GM20000 (cell line): ENCODE measurements at regions not wholly inside any gene's neighbourhood (a gene's known extent, or its start where the extent isn't known, plus 50 kb on each side); places are given as distances from the start of the nearest gene placed in this dataset.

Experiments used
- DNase-seq: peaks from one replicate; pipeline ENCODE4 v3.0.0; 2012; ENCODE audit warnings: low spot score
- CTCF ChIP-seq: IDR thresholded peaks from 2 replicates; pipeline ENCODE4 v1.5.1; 2012; ENCODE audit warnings: mild to moderate bottlenecking, control low read depth; ENCODE audit errors: extremely low read depth, missing control alignments

GRCh38 chr14:34219661-34220377 lies 242.2 kb downstream of the SPTSSA start:
- no peak for TF ChIP-seq CTCF
- no peak for DNase-seq

- TF ChIP-seq CTCF, result no peak
- no peak for DNase-seq
Observed at GRCh38 chr14:34218881-34219280, 243.2 kb downstream of the SPTSSA start.

GRCh38 chr14:34214961-34215360 lies 247.1 kb downstream of the SPTSSA start:
- no peak for TF ChIP-seq CTCF
- no peak for DNase-seq

GRCh38 chr14:34213332-34213731 lies 248.7 kb downstream of the SPTSSA start:
- DNase-seq, result no peak
- TF ChIP-seq CTCF, result no peak

DNA sequence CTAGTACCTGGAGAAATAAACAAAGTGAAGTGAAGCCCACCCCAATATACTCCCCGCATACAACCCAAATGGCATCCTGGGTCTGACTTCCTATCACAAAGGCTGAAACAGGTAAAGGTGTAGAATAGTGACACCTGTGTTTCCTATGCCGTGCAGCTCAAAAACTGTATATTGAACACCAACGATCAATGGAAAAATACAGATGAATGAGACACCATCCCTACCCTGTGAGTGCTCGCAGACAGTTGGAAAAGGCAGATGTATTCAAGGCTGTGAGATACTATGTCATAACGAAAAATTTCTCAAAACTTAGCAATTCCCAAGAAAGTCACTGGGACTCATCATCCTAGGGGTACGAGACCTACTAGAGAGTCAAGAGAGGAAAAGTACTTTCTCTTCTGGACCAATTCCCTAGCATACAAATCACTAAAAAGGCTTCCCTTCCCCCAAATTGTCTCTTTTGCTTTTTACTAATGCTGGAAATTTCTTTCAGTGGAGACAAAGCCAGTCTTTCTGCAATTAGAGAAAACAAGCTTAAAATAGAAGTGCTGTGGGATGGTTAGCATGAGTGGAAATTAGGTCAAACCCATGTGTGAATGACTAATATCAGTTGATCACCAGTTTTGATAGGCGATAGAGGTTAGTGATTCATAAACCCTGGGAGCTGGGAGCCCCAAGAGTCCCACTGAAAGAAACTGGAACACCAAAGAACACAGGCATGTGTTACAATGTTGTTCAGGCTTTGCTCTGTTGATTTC lies 249.7 kb downstream of the SPTSSA start:
- DNase-seq, result no peak
- no peak for TF ChIP-seq CTCF

- DNase-seq, result peak; percentile 37
- no peak for TF ChIP-seq CTCF
Observed at GRCh38 chr14:34211732-34212131, 250.3 kb downstream of the SPTSSA start.

DNA sequence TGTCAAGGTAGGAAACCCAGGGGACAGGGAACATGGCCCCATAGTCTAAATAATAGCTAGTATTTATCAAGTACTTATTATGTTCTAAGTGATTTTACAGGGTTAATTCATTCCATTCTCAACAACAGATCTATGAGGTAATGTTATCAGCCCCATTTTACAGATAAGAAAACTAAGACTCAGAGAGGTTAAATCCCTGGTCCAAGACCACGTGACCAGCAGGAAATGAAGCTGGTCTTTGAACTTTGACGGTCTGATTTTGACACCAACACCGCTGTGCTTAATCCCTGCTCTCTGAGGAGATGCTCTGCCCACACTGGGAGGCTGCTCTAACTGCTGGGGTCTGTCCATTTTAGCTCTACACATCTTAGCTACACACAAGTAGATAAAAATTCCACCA lies 253.5 kb downstream of the SPTSSA start:
- no peak for TF ChIP-seq CTCF
- DNase-seq, result no peak
